AG20443 (cell line): ENCODE measurements at regions not wholly inside any gene's neighbourhood (a gene's known extent, or its start where the extent isn't known, plus 50 kb on each side); places are given as distances from the start of the nearest gene placed in this dataset.

Experiments used
- DNase-seq: peaks from one replicate; pipeline ENCODE4 v3.0.0; 2012; ENCODE audit warnings: low spot score, mixed read lengths

GRCh38 chr1:221306239-221306638 is 427.0 kb downstream of the HLX start:
- DNase-seq: no peak

- no peak for DNase-seq
Observed at GRCh38 chr1:221308534-221309511, 429.6 kb downstream of the HLX start.

GRCh38 chr1:221309723-221310122 is 430.5 kb downstream of the HLX start:
- DNase-seq: no peak

- no peak for DNase-seq
Observed at GRCh38 chr1:221310180-221310579, 430.9 kb downstream of the HLX start.

- DNase-seq: peak; percentile 66
Observed at GRCh38 chr1:221315330-221315729, 426.6 kb downstream of the DUSP10 start.

GRCh38 chr1:221316491-221317056 is 425.3 kb downstream of the DUSP10 start:
- DNase-seq: peak; percentile 40

GRCh38 chr1:221317537-221317936 is 424.4 kb downstream of the DUSP10 start:
- DNase-seq: no peak

GRCh38 chr1:221327954-221328353 is 413.9 kb downstream of the DUSP10 start:
- DNase-seq: no peak

GRCh38 chr1:221328371-221328770 is 413.5 kb downstream of the DUSP10 start:
- DNase-seq: no peak

GRCh38 chr1:221331273-221332183 is 410.4 kb downstream of the DUSP10 start:
- no peak for DNase-seq

- DNase-seq: no peak
Observed at GRCh38 chr1:221334062-221334461, 407.8 kb downstream of the DUSP10 start.

GRCh38 chr1:221335161-221336101 is 406.5 kb downstream of the DUSP10 start:
- DNase-seq: peak; percentile 81

- DNase-seq: peak; percentile 55
Observed at GRCh38 chr1:221336126-221336525, 405.8 kb downstream of the DUSP10 start.

- no peak for DNase-seq
Observed at GRCh38 chr1:221337106-221337505, 404.8 kb downstream of the DUSP10 start.

- DNase-seq: no peak
Observed at GRCh38 chr1:221343136-221343535, 398.8 kb downstream of the DUSP10 start.

GRCh38 chr1:221343607-221344006 is 398.3 kb downstream of the DUSP10 start:
- DNase-seq: no peak

- peak; percentile 72 for DNase-seq
Observed at GRCh38 chr1:221344693-221345092, 397.2 kb downstream of the DUSP10 start.

GRCh38 chr1:221347706-221348105 is 394.2 kb downstream of the DUSP10 start:
- no peak for DNase-seq

- DNase-seq: peak; percentile 44
Observed at GRCh38 chr1:221350091-221350490, 391.8 kb downstream of the DUSP10 start.

- no peak for DNase-seq
Observed at GRCh38 chr1:221356693-221357092, 385.2 kb downstream of the DUSP10 start.

- no peak for DNase-seq
Observed at GRCh38 chr1:221363039-221363438, 378.9 kb downstream of the DUSP10 start.
